NCI-H1694 (cell line): ENCODE measurements at regions not wholly inside any gene's neighbourhood (a gene's known extent, or its start where the extent isn't known, plus 50 kb on each side); places are given as distances from the start of the nearest gene placed in this dataset.
"Not testable (repeated sequence)": the region's sequence is repeated elsewhere in the genome, so short reads cannot be mapped to it uniquely, and the experiment has no call there.

Experiments
- DNase-seq: peaks from one replicate; lab custom pipeline; 2025; lab: John Stamatoyannopoulos, UW

GRCh38 chr21:35982717-35983116 is 77.6 kb downstream of the SETD4 start:
- no peak for DNase-seq

GRCh38 chr21:35981514-35982070 is 78.7 kb downstream of the SETD4 start:
- no peak for DNase-seq

GRCh38 chr21:35980821-35981220 is 79.5 kb downstream of the SETD4 start:
- no peak for DNase-seq

GRCh38 chr21:35977860-35978259 is 82.5 kb downstream of the SETD4 start:
- not testable (repeated sequence) for DNase-seq

GRCh38 chr21:35976929-35977328 is 83.4 kb downstream of the SETD4 start:
- no peak for DNase-seq

GRCh38 chr21:35976481-35976880 is 83.8 kb downstream of the SETD4 start:
- no peak for DNase-seq

- DNase-seq, result no peak
Measured at GRCh38 chr21:35974775-35975174, 85.6 kb downstream of the SETD4 start.

- DNase-seq, result no peak
Measured at GRCh38 chr21:35971824-35972223, 88.5 kb downstream of the SETD4 start.

- no peak for DNase-seq
Measured at GRCh38 chr21:35969281-35969680, 91.0 kb downstream of the SETD4 start.

- DNase-seq, result no peak
Measured at GRCh38 chr21:35968564-35968963, 91.8 kb downstream of the SETD4 start.

GRCh38 chr21:35965699-35966098 is 94.6 kb downstream of the SETD4 start:
- DNase-seq, result no peak

GRCh38 chr21:35963920-35964451 is 96.3 kb downstream of the SETD4 start:
- no peak for DNase-seq

- no peak for DNase-seq
Measured at GRCh38 chr21:35962917-35963316, 97.4 kb downstream of the SETD4 start.

- DNase-seq, result no peak
Measured at GRCh38 chr21:35954066-35954465, 106.3 kb downstream of the SETD4 start.

- DNase-seq, result no peak
Measured at GRCh38 chr21:35953597-35953996, 106.7 kb downstream of the SETD4 start.

GRCh38 chr21:35952651-35953340 is 107.5 kb downstream of the SETD4 start:
- DNase-seq, result no peak

GRCh38 chr21:35948982-35949381 is 111.3 kb downstream of the SETD4 start:
- no peak for DNase-seq

GRCh38 chr21:35945089-35945671 is 115.1 kb downstream of the SETD4 start:
- DNase-seq, result no peak

GRCh38 chr21:35943752-35944151 is 116.6 kb downstream of the SETD4 start:
- DNase-seq, result no peak

GRCh38 chr21:35942211-35943144 is 117.8 kb downstream of the SETD4 start:
- no peak for DNase-seq

- peak; percentile 27 for DNase-seq
Measured at GRCh38 chr21:35940074-35940927, 120.0 kb downstream of the SETD4 start.
